CD4-positive, alpha-beta memory T cell (primary cell): ENCODE measurements at regions not wholly inside any gene's neighbourhood (a gene's known extent, or its start where the extent isn't known, plus 50 kb on each side); places are given as distances from the start of the nearest gene placed in this dataset.

Source experiments
- CTCF ChIA-PET: fragments of 350-600 bp; sonication (Branson Sonifier 250); formaldehyde crosslinking; loops from one replicate; lab custom pipeline; 2021; ENCODE audit warnings: inconsistent platforms; ENCODE audit not compliant: partially characterized antibody; lab: Charles Lee
- POLR2A ChIA-PET: fragments of 350-600 bp; sonication (Branson Sonifier 250); formaldehyde crosslinking; loops from one replicate; lab custom pipeline; 2021; ENCODE audit not compliant: partially characterized antibody; lab: Charles Lee
- DNase-seq, 5 donors: peaks; one replicate each; pipeline versions ENCODE4 v3.0.0 to v3.0.0-alpha.2; 2020 to 2022; ENCODE audit warnings: mixed read lengths in 1 of 5
- H3K27ac ChIP-seq: one replicate; pipeline ENCODE4 v1.7.0; 2013; ENCODE audit warnings: low read depth, low read length
- H3K27me3 ChIP-seq: 2 replicates; pipeline ENCODE4 v1.7.0; 2013; ENCODE audit warnings: mild to moderate bottlenecking, low read length, moderate library complexity; ENCODE audit not compliant: insufficient read depth
- H3K36me3 ChIP-seq: 2 replicates; pipeline ENCODE4 v1.7.0; 2013; ENCODE audit warnings: mild to moderate bottlenecking, low read length, moderate library complexity; ENCODE audit not compliant: insufficient read depth
- H3K4me1 ChIP-seq: 2 replicates; pipeline ENCODE4 v1.7.0; 2013; ENCODE audit warnings: mild to moderate bottlenecking, low read length, moderate library complexity; ENCODE audit not compliant: insufficient read depth
- H3K4me3 ChIP-seq, 2 donors: one replicate each; pipeline ENCODE4 v1.7.0; 2013; ENCODE audit warnings: low read length in 2 of 2, mild to moderate bottlenecking in 1 of 2
- H3K9me3 ChIP-seq, 2 donors: one replicate each; pipeline ENCODE4 v1.7.0; 2013; ENCODE audit warnings: low read length in 2 of 2, control low read depth in 1 of 2; ENCODE audit not compliant: control insufficient read depth in 1 of 2
- H3K27ac Mint-ChIP-seq, 7 donors: one replicate each; pipeline ENCODE4 v1.8.0; 2020 to 2021; ENCODE audit warnings: mixed read lengths in 7 of 7, mild to moderate bottlenecking in 6 of 7, inconsistent platforms in 3 of 7, moderate library complexity in 3 of 7
- H3K27me3 Mint-ChIP-seq, 2 donors: one replicate each; pipeline ENCODE4 v1.8.0; 2020 to 2021; ENCODE audit warnings: mixed read lengths in 2 of 2
- H3K36me3 Mint-ChIP-seq, 2 donors: one replicate each; pipeline ENCODE4 v1.8.0; 2020 to 2021; ENCODE audit warnings: mixed read lengths in 2 of 2, inconsistent platforms in 1 of 2, mild to moderate bottlenecking in 1 of 2
- H3K4me1 Mint-ChIP-seq, 4 donors: one replicate each; pipeline ENCODE4 v1.8.0; 2020 to 2021; ENCODE audit warnings: mixed read lengths in 4 of 4, mild to moderate bottlenecking in 1 of 4
- H3K4me3 Mint-ChIP-seq, 8 donors: one replicate each; pipeline ENCODE4 v1.8.0; 2020 to 2021; ENCODE audit warnings: mixed read lengths in 8 of 8, mild to moderate bottlenecking in 7 of 8, moderate library complexity in 6 of 8, inconsistent platforms in 3 of 8
- H3K9me3 Mint-ChIP-seq, 8 donors: one replicate each; pipeline ENCODE4 v1.8.0; 2020 to 2021; ENCODE audit warnings: mixed read lengths in 8 of 8, mild to moderate bottlenecking in 5 of 8, inconsistent platforms in 3 of 8, moderate library complexity in 1 of 8
- intact Hi-C: fragments of 100-400 bp; cut with micrococcal nuclease; formaldehyde crosslinking; loops from one replicate; pipeline ENCODE4 v1.15.1; 2023

DNA sequence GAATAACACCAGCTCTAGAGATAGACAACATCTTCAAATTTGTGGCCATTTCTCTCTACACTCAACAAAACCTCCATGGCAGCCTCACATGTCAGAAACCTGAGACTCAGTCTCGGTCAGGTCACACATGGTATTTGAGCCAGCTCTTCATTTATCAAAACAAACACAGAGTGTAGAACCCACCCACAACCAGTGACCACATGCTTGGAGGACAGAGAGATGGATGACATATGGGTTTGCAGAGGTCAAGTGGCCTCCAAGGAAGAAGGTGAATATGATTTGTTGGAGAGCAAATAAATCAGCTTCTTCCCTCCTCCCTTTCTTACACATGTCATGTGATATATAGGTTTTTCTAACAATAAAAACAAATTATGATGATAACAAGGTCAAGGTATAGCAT lies 278.1 kb upstream of the LRTM1 start:
- Mint-ChIP-seq H3K36me3 (no peaks in the 10 kb centered on the region), H3K27ac (no peak overlapping the region), H3K4me1 (no peaks in the 10 kb centered on the region), H3K4me3 (no peak overlapping the region), H3K27me3 (no peaks in the 10 kb centered on the region), H3K9me3 (peaks cover 0 to 12% (median 5%) of the 10 kb centered on the region in 8 donors)
- intact Hi-C loops, result no loop called here
- DNase-seq, result no peak
- H3K27ac ChIP-seq, result no peak overlapping the region
- no peaks in the 10 kb centered on the region for H3K9me3 ChIP-seq
- ChIA-PET POLR2A (no interaction called here), CTCF (no interaction called here)
- no peaks in the 10 kb centered on the region for H3K36me3 ChIP-seq
- H3K4me1 ChIP-seq, result no peaks in the 10 kb centered on the region
- no peak overlapping the region for H3K4me3 ChIP-seq
- no peaks in the 10 kb centered on the region for H3K27me3 ChIP-seq

DNA sequence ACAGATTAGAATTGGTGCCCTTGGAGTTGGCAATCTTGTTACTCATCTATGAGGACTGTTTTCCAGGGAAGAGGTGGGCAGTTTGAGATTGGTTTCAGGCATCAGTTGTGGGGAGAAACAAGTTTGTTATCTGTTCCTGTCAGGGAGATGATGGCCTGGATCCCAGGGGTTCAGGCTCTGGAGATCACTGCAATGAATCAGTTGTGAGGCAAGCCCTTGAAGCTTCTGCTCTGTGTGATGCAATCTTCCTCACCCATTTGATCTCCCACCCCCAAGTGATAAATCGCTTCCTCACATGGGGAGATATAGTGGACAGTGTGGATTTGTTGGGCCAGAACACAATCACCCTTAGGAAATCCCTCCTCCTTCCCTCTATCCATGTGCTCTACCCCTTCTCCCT lies 276.6 kb upstream of the LRTM1 start:
- Histone ChIP-seq H3K4me1 (no peaks in the 10 kb centered on the region), H3K9me3 (no peaks in the 10 kb centered on the region), H3K27me3 (no peaks in the 10 kb centered on the region), H3K36me3 (no peaks in the 10 kb centered on the region), H3K27ac (no peak overlapping the region), H3K4me3 (no peak overlapping the region)
- POLR2A ChIA-PET, result no interaction called here
- Mint-ChIP-seq H3K4me3 (no peak overlapping the region), H3K27me3 (no peaks in the 10 kb centered on the region), H3K36me3 (no peaks in the 10 kb centered on the region), H3K27ac (no peak overlapping the region), H3K9me3 (peaks cover 0 to 9% (median 3%) of the 10 kb centered on the region in 8 donors), H3K4me1 (no peaks in the 10 kb centered on the region)
- intact Hi-C loops, result no loop called here
- CTCF ChIA-PET, result no interaction called here
- no peak for DNase-seq

DNA sequence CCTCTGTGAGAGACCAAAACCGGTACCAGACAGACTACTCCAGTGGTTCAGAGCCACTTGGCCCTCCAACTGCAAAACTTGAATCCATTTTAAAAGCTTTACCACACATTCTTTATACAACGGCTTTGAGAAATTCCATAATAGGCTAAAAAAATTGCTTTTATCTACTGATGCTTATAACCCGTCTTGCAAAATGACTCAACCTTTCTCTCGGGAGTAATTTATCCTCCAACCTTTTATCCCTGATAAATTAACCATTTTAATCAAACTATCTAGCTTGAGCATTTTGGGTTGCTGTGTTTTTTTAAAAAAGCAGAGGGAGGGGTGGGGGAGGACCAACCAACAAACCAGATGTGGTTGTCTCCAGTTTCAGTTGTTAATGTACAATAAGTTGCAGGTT lies 275.7 kb upstream of the LRTM1 start:
- CTCF ChIA-PET, result no interaction called here
- H3K4me3 Mint-ChIP-seq, result no peak overlapping the region

DNA sequence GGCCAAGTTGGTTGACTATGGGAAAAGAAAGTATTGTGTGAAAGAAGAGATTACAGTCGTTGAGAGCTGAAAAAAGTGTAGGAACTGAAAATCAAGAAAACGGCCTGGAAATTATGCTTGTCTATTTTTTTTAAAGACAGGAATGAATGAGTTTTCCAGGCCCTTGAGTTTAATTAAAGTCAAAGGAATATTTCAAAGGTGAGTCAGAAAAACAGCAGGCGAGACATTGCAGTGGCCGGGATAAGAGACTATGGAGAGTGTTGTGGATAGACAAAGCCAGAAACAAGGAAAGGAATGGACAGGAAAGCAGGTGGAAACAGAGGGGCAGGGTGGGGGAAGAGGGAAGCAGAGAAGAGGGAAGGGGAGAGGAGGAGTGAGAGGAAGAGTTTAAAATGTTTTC lies 275.1 kb upstream of the LRTM1 start:
- Histone ChIP-seq H3K4me3 (no peak overlapping the region), H3K9me3 (no peaks in the 10 kb centered on the region), H3K27me3 (no peaks in the 10 kb centered on the region), H3K36me3 (no peaks in the 10 kb centered on the region), H3K4me1 (no peaks in the 10 kb centered on the region), H3K27ac (no peak overlapping the region)
- intact Hi-C loops, result no loop called here
- Mint-ChIP-seq H3K27me3 (no peaks in the 10 kb centered on the region), H3K4me3 (no peak overlapping the region), H3K27ac (no peak overlapping the region), H3K36me3 (no peaks in the 10 kb centered on the region), H3K4me1 (no peaks in the 10 kb centered on the region), H3K9me3 (peaks cover 0 to 9% (median 3%) of the 10 kb centered on the region in 8 donors)
- ChIA-PET CTCF (no interaction called here), POLR2A (no interaction called here)
- DNase-seq, result no peak

More for the DNA sequence above, 275.7 kb upstream of the LRTM1 start:
- Histone ChIP-seq H3K27me3 (no peaks in the 10 kb centered on the region), H3K27ac (no peak overlapping the region), H3K4me3 (no peak overlapping the region), H3K9me3 (no peaks in the 10 kb centered on the region), H3K4me1 (no peaks in the 10 kb centered on the region), H3K36me3 (no peaks in the 10 kb centered on the region)
- intact Hi-C loops, result no loop called here
- DNase-seq, result no peak
- H3K27me3 Mint-ChIP-seq, result no peaks in the 10 kb centered on the region
- peaks cover 0 to 9% (median 3%) of the 10 kb centered on the region in 8 donors for H3K9me3 Mint-ChIP-seq
- no peak overlapping the region for H3K27ac Mint-ChIP-seq
- H3K36me3 Mint-ChIP-seq, result no peaks in the 10 kb centered on the region
- POLR2A ChIA-PET, result no interaction called here
- H3K4me1 Mint-ChIP-seq, result no peaks in the 10 kb centered on the region

DNA sequence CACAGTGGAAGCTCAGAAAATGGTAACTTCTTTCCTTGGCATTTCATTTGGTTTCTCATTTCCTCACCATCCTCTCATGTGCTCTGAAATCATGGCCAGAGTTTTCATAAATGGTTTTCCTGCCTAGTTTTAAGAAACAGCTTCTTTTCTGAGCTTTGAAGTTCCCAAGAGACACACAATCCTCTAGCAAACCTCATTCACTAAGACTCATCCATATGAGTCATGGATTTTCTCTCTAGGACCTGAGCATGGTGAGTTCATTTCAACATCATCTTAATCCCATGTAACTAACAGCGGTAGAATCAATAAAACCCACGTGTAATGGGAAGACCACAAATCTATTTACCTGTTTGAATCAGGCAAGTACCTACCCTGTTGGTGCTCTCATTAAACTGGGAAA lies 274.5 kb upstream of the LRTM1 start:
- POLR2A ChIA-PET, result no interaction called here
- Mint-ChIP-seq H3K9me3 (peaks cover 0 to 9% (median 4%) of the 10 kb centered on the region in 8 donors), H3K4me3 (no peak overlapping the region), H3K4me1 (no peaks in the 10 kb centered on the region), H3K27me3 (no peaks in the 10 kb centered on the region), H3K27ac (no peak overlapping the region), H3K36me3 (no peaks in the 10 kb centered on the region)
- intact Hi-C loops, result no loop called here
- H3K4me3 ChIP-seq, result no peak overlapping the region
- no peaks in the 10 kb centered on the region for H3K4me1 ChIP-seq
- no peak for DNase-seq
- H3K36me3 ChIP-seq, result no peaks in the 10 kb centered on the region
- CTCF ChIA-PET, result no interaction called here
- no peak overlapping the region for H3K27ac ChIP-seq
- H3K9me3 ChIP-seq, result no peaks in the 10 kb centered on the region
- H3K27me3 ChIP-seq, result no peaks in the 10 kb centered on the region

DNA sequence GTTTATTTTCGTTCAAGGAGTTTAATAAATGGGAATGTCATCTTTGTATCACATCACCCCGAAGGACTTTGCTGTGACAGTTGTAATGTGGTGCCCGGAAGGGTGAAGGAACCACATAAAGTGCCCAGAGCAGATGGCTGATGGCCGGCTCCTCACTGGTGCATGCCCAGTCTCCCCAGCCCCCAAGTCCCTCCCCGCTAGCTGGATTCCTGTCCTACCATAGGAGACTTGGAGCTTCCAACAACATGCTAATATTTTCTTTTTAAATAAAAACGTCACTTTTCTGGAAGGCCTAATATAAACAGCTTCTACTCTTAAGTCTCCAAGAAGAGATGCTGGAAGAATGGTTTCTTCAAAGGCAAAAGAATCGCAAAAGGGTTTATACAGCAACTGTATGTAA lies 273.9 kb upstream of the LRTM1 start:
- Histone ChIP-seq H3K36me3 (no peaks in the 10 kb centered on the region), H3K9me3 (no peaks in the 10 kb centered on the region), H3K27ac (no peak overlapping the region), H3K4me1 (no peaks in the 10 kb centered on the region), H3K4me3 (no peak overlapping the region), H3K27me3 (no peaks in the 10 kb centered on the region)
- DNase-seq, result no peak
- H3K36me3 Mint-ChIP-seq, result no peaks in the 10 kb centered on the region
- H3K27me3 Mint-ChIP-seq, result no peaks in the 10 kb centered on the region
- ChIA-PET POLR2A (no interaction called here), CTCF (no interaction called here)
- H3K9me3 Mint-ChIP-seq, result peaks cover 0 to 9% (median 4%) of the 10 kb centered on the region in 8 donors
- intact Hi-C loops, result no loop called here
- H3K27ac Mint-ChIP-seq, result no peak overlapping the region
- no peak overlapping the region for H3K4me3 Mint-ChIP-seq
- no peaks in the 10 kb centered on the region for H3K4me1 Mint-ChIP-seq

DNA sequence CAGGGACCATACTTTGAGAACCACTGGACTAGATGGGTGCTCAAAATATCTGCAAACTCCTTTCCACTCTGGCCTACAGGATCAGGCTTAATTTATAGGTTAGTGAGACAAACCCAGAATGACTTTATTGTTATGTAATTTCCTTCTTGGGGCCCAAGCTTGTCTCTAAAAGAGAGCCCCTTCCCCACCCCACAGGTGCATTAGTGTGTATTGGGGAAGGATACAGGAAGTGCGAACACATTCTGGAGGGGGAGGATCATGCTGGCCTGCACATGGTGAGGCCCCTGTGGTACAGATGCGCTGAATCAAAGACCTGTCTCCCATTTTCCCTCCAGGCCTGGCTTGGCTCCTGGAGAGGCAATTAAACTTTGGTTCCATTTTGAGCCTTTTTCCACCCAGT lies 273.0 kb upstream of the LRTM1 start:
- Mint-ChIP-seq H3K36me3 (no peaks in the 10 kb centered on the region), H3K27ac (no peak overlapping the region), H3K27me3 (no peaks in the 10 kb centered on the region), H3K4me3 (no peak overlapping the region), H3K9me3 (peaks cover 0 to 9% (median 4%) of the 10 kb centered on the region in 8 donors), H3K4me1 (no peaks in the 10 kb centered on the region)
- no peak overlapping the region for H3K27ac ChIP-seq
- intact Hi-C loops, result no loop called here
- no peak overlapping the region for H3K4me3 ChIP-seq
- ChIA-PET CTCF (no interaction called here), POLR2A (no interaction called here)
- H3K27me3 ChIP-seq, result no peaks in the 10 kb centered on the region
- H3K9me3 ChIP-seq, result no peaks in the 10 kb centered on the region
- DNase-seq, result no peak
- H3K36me3 ChIP-seq, result no peaks in the 10 kb centered on the region
- H3K4me1 ChIP-seq, result no peaks in the 10 kb centered on the region

DNA sequence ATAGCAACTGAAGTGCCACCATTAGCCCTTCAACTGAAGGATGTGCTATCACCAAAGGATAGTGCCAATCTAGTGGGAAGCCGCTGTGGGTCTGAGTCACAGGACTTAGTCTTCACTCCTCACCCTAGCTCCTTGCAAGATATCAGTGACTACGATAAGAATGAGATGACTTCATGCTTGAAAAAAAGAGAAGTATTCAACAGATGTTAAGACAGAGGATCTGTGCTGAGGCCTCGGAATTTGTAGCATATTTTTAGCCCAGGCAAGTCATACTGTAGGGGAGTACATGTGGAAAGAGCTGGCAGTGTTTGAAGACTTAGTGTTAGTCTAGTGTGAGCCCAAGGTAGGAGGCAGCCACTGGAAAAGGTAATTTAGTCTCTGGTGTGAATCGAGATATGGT lies 270.7 kb upstream of the LRTM1 start:
- Histone ChIP-seq H3K36me3 (no peaks in the 10 kb centered on the region), H3K4me3 (no peak overlapping the region), H3K27me3 (no peaks in the 10 kb centered on the region), H3K27ac (no peak overlapping the region), H3K4me1 (no peaks in the 10 kb centered on the region), H3K9me3 (no peaks in the 10 kb centered on the region)
- no peak overlapping the region for H3K27ac Mint-ChIP-seq
- CTCF ChIA-PET, result no interaction called here
- no peaks in the 10 kb centered on the region for H3K4me1 Mint-ChIP-seq
- H3K36me3 Mint-ChIP-seq, result no peaks in the 10 kb centered on the region
- H3K9me3 Mint-ChIP-seq, result peaks cover 0 to 9% (median 5%) of the 10 kb centered on the region in 8 donors
- intact Hi-C loops, result no loop called here
- no peak for DNase-seq
- no peak overlapping the region for H3K4me3 Mint-ChIP-seq
- POLR2A ChIA-PET, result no interaction called here
- H3K27me3 Mint-ChIP-seq, result no peaks in the 10 kb centered on the region
